ENCODE measurements at regions not wholly inside any gene's neighbourhood (a gene's known extent, or its start where the extent isn't known, plus 50 kb on each side); places are given as distances from the start of the nearest gene placed in this dataset.
"Not testable (repeated sequence)": the region's sequence is repeated elsewhere in the genome, so short reads cannot be mapped to it uniquely, and the experiment has no call there.

- DNase-seq = no peak
These were observed 265.9 kb upstream of the VLDLR start for GRCh38 chr9:2355697-2355983.

- DNase-seq = no peak
These were observed 265.4 kb upstream of the VLDLR start for GRCh38 chr9:2356041-2356790.

- peak; percentile 33 to 44 for DNase-seq
These were observed 261.6 kb upstream of the VLDLR start for GRCh38 chr9:2359891-2360471.

- no peak for DNase-seq
These were observed 259.4 kb upstream of the VLDLR start for GRCh38 chr9:2362150-2362549.

GRCh38 chr9:2363138-2363745 lies 258.3 kb upstream of the VLDLR start:
- no peak for DNase-seq

GRCh38 chr9:2363781-2364180 lies 257.8 kb upstream of the VLDLR start:
- no peak for DNase-seq

GRCh38 chr9:2367970-2368369 lies 253.6 kb upstream of the VLDLR start:
- no peak for DNase-seq

GRCh38 chr9:2373648-2374047 lies 247.9 kb upstream of the VLDLR start:
- no peak for DNase-seq

GRCh38 chr9:2375114-2375513 lies 246.5 kb upstream of the VLDLR start:
- no peak for DNase-seq

- DNase-seq = no peak
These were observed 244.5 kb upstream of the VLDLR start for GRCh38 chr9:2377117-2377516.

- DNase-seq = no peak
These were observed 243.8 kb upstream of the VLDLR start for GRCh38 chr9:2377834-2378233.

GRCh38 chr9:2378266-2378665 lies 243.3 kb upstream of the VLDLR start:
- DNase-seq = no peak

GRCh38 chr9:2378816-2379215 lies 242.8 kb upstream of the VLDLR start:
- DNase-seq = no peak

GRCh38 chr9:2384741-2385140 lies 236.8 kb upstream of the VLDLR start:
- DNase-seq = no peak

GRCh38 chr9:2385746-2386145 lies 235.8 kb upstream of the VLDLR start:
- peak in 1 of 2 experiments; percentile 46 for DNase-seq

- no peak for DNase-seq
These were observed 235.0 kb upstream of the VLDLR start for GRCh38 chr9:2386566-2386965.

- no peak for DNase-seq
These were observed 234.4 kb upstream of the VLDLR start for GRCh38 chr9:2387166-2387565.

GRCh38 chr9:2389404-2389803 lies 232.2 kb upstream of the VLDLR start:
- DNase-seq = no peak

GRCh38 chr9:2390028-2390427 lies 231.6 kb upstream of the VLDLR start:
- no peak for DNase-seq

GRCh38 chr9:2391509-2392132 lies 230.0 kb upstream of the VLDLR start:
- DNase-seq = not testable (repeated sequence)

- DNase-seq = not testable (repeated sequence)
These were observed 227.4 kb upstream of the VLDLR start for GRCh38 chr9:2394087-2394741.

GRCh38 chr9:2395814-2396612 lies 225.6 kb upstream of the VLDLR start:
- DNase-seq = no peak
